DMS153 treated with DMSO at 0.1 percent for 48 hours (cell line): ENCODE measurements at regions not wholly inside any gene's neighbourhood (a gene's known extent, or its start where the extent isn't known, plus 50 kb on each side); places are given as distances from the start of the nearest gene placed in this dataset.
"Not testable (repeated sequence)": the region's sequence is repeated elsewhere in the genome, so short reads cannot be mapped to it uniquely, and the experiment has no call there.

Experiments
- DNase-seq: peaks from one replicate; lab custom pipeline; 2025; ENCODE audit not compliant: unreplicated experiment; lab: John Stamatoyannopoulos, UW

- no peak for DNase-seq
Observed at GRCh38 chr3:17915341-17915740, 172.9 kb upstream of the TBC1D5 start.

- DNase-seq, result no peak
Observed at GRCh38 chr3:17913359-17913758, 170.9 kb upstream of the TBC1D5 start.

GRCh38 chr3:17911986-17912760 is 169.7 kb upstream of the TBC1D5 start:
- DNase-seq, result no peak

GRCh38 chr3:17910922-17911321 is 168.5 kb upstream of the TBC1D5 start:
- DNase-seq, result no peak

- no peak for DNase-seq
Observed at GRCh38 chr3:17909714-17910113, 167.3 kb upstream of the TBC1D5 start.

GRCh38 chr3:17908399-17909191 is 166.2 kb upstream of the TBC1D5 start:
- DNase-seq, result no peak

- no peak for DNase-seq
Observed at GRCh38 chr3:17905996-17906395, 163.6 kb upstream of the TBC1D5 start.

GRCh38 chr3:17901893-17902292 is 159.5 kb upstream of the TBC1D5 start:
- no peak for DNase-seq

- no peak for DNase-seq
Observed at GRCh38 chr3:17894434-17895060, 152.1 kb upstream of the TBC1D5 start.

GRCh38 chr3:17891139-17891856 is 148.9 kb upstream of the TBC1D5 start:
- no peak for DNase-seq

GRCh38 chr3:17885986-17886385 is 143.6 kb upstream of the TBC1D5 start:
- no peak for DNase-seq

- DNase-seq, result no peak
Observed at GRCh38 chr3:17882981-17883380, 140.6 kb upstream of the TBC1D5 start.

GRCh38 chr3:17877299-17877698 is 134.9 kb upstream of the TBC1D5 start:
- no peak for DNase-seq

GRCh38 chr3:17874636-17875035 is 132.2 kb upstream of the TBC1D5 start:
- no peak for DNase-seq

GRCh38 chr3:17872457-17872856 is 130.0 kb upstream of the TBC1D5 start:
- no peak for DNase-seq

GRCh38 chr3:17865631-17866030 is 123.2 kb upstream of the TBC1D5 start:
- no peak for DNase-seq

GRCh38 chr3:17861476-17861875 is 119.0 kb upstream of the TBC1D5 start:
- no peak for DNase-seq

GRCh38 chr3:17860840-17861471 is 118.5 kb upstream of the TBC1D5 start:
- not testable (repeated sequence) for DNase-seq

- DNase-seq, result no peak
Observed at GRCh38 chr3:17852217-17852616, 109.8 kb upstream of the TBC1D5 start.

- no peak for DNase-seq
Observed at GRCh38 chr3:17850448-17850847, 108.0 kb upstream of the TBC1D5 start.

GRCh38 chr3:17848102-17848501 is 105.7 kb upstream of the TBC1D5 start:
- DNase-seq, result no peak
